ENCODE measurements at regions not wholly inside any gene's neighbourhood (a gene's known extent, or its start where the extent isn't known, plus 50 kb on each side); places are given as distances from the start of the nearest gene placed in this dataset.

- Histone ChIP-seq H3K9me3 (no peaks in the 10 kb centered on the region), H3K4me1 (no peaks in the 10 kb centered on the region), H3K27ac (no peak overlapping the region), H3K36me3 (replicated peaks in 1 of 2; ENCODE audit: insufficient read depth in 1 of 2, low read depth in 2 of 2) (no peaks in the 10 kb centered on the region), H3K27me3 (no peaks in the 10 kb centered on the region), H3K4me3 (no peak overlapping the region)
- intact Hi-C loops (cut with DNase I), result no loop called here
- WGBS, 2 donors, result 69 to 72% methylated on average over 2 of the region's 2 CpGs
- DNase-seq (no peak), ATAC-seq (no peak)
- TF ChIP-seq POLR2A (IDR thresholded peaks at IDR 0.05), result no peak
- TF ChIP-seq, protein P1, sequence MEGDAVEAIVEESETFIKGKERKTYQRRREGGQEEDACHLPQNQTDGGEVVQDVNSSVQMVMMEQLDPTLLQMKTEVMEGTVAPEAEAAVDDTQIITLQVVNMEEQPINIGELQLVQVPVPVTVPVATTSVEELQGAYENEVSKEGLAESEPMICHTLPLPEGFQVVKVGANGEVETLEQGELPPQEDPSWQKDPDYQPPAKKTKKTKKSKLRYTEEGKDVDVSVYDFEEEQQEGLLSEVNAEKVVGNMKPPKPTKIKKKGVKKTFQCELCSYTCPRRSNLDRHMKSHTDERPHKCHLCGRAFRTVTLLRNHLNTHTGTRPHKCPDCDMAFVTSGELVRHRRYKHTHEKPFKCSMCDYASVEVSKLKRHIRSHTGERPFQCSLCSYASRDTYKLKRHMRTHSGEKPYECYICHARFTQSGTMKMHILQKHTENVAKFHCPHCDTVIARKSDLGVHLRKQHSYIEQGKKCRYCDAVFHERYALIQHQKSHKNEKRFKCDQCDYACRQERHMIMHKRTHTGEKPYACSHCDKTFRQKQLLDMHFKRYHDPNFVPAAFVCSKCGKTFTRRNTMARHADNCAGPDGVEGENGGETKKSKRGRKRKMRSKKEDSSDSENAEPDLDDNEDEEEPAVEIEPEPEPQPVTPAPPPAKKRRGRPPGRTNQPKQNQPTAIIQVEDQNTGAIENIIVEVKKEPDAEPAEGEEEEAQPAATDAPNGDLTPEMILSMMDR (IDR thresholded peaks at IDR 0.05), result no peak
These were observed 471.0 kb downstream of the ZPLD1 start for GRCh38 chr3:102905811-102906210.

GRCh38 chr3:102906818-102907217 is 472.0 kb downstream of the ZPLD1 start:
- TF ChIP-seq, protein P1 (IDR thresholded peaks at IDR 0.05), result no peak
- no peak for TF ChIP-seq POLR2A (IDR thresholded peaks at IDR 0.05)
- H3K27me3 ChIP-seq, result no peaks in the 10 kb centered on the region
- H3K27ac ChIP-seq, result no peak overlapping the region
- H3K9me3 ChIP-seq, result no peaks in the 10 kb centered on the region
- no peaks in the 10 kb centered on the region for H3K36me3 ChIP-seq (replicated peaks in 1 of 2; ENCODE audit: insufficient read depth in 1 of 2, low read depth in 2 of 2)
- DNase-seq, result no peak
- ATAC-seq, result no peak
- H3K4me1 ChIP-seq, result no peaks in the 10 kb centered on the region
- no peak overlapping the region for H3K4me3 ChIP-seq
- intact Hi-C loops (cut with DNase I), result no loop called here
- 50 to 52% methylated on average over 1 of the region's 1 CpG for WGBS, 2 donors

DNA sequence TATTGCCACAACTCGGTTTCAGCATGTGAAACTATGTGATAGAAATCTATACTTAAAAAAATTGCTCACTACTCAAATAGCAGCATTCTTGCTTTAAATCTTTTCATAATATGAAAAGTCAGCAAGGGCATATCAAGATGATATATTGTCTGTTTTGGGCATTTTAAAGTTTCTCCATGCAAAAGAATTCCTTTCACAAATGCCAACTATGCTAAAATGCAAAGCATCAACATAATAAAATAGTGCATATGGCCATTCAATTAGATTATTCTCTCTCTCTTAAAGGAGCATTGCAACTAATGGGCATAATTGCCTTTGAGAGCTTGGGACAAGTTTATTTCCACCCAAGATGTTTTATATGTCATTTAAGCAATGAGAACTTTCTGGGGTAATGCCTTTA is 475.1 kb downstream of the ZPLD1 start:
- WGBS, 2 donors, result 26 to 33% methylated on average over 1 of the region's 1 CpG
- Histone ChIP-seq H3K36me3 (replicated peaks in 1 of 2; ENCODE audit: insufficient read depth in 1 of 2, low read depth in 2 of 2) (no peaks in the 10 kb centered on the region), H3K4me1 (no peaks in the 10 kb centered on the region), H3K27ac (no peak overlapping the region), H3K9me3 (no peaks in the 10 kb centered on the region), H3K4me3 (no peak overlapping the region), H3K27me3 (no peaks in the 10 kb centered on the region)
- DNase-seq (no peak), ATAC-seq (no peak)
- intact Hi-C loops (cut with DNase I), result no loop called here
- TF ChIP-seq, protein P1 (IDR thresholded peaks at IDR 0.05), result no peak
- TF ChIP-seq POLR2A (IDR thresholded peaks at IDR 0.05), result no peak

GRCh38 chr3:102916532-102916931 is 481.7 kb downstream of the ZPLD1 start:
- DNase-seq (no peak), ATAC-seq (no peak)
- TF ChIP-seq, protein P1 (IDR thresholded peaks at IDR 0.05), result no peak
- TF ChIP-seq POLR2A (IDR thresholded peaks at IDR 0.05), result no peak
- Histone ChIP-seq H3K36me3 (replicated peaks in 1 of 2; ENCODE audit: insufficient read depth in 1 of 2, low read depth in 2 of 2) (no peaks in the 10 kb centered on the region), H3K4me3 (no peak overlapping the region), H3K27ac (no peak overlapping the region), H3K4me1 (no peaks in the 10 kb centered on the region), H3K9me3 (peaks cover 0 to 11% (median 0%) of the 10 kb centered on the region in 3 donors), H3K27me3 (no peaks in the 10 kb centered on the region)
- intact Hi-C loops (cut with DNase I), result no loop called here
- WGBS, 2 donors, result 48 to 52% methylated on average over 2 of the region's 2 CpGs

DNA sequence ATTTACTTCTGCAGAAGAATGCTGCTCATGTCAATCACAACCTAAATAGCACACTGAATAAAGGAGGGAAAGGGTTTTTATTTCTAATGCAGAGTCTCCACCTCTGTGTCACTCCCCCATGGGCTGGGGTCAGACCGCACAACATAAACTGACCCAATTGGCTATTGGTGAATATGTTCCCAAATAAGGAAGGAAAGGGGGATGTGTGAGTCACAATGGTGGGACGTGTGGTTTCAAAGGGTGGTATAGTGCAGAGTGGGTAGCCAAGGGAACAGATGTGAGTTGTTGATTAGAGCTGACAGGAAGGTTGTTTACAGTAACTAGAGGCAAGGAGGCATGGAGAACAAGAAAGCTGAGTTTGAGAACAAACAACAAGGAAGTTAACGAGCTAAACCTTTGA is 491.8 kb downstream of the ZPLD1 start:
- no peak for DNase-seq
- no peaks in the 10 kb centered on the region for H3K27me3 ChIP-seq
- TF ChIP-seq, protein P1 (IDR thresholded peaks at IDR 0.05), result no peak
- TF ChIP-seq POLR2A (IDR thresholded peaks at IDR 0.05), result no peak
- ATAC-seq, result no peak
- intact Hi-C loops (cut with DNase I), result no loop called here
- peaks cover 0 to 7% (median 0%) of the 10 kb centered on the region in 3 donors for H3K9me3 ChIP-seq
- no peaks in the 10 kb centered on the region for H3K4me1 ChIP-seq
- H3K27ac ChIP-seq, result no peak overlapping the region
- 51 to 66% methylated on average over 3 of the region's 3 CpGs for WGBS, 2 donors
- H3K4me3 ChIP-seq, result no peak overlapping the region
- no peaks in the 10 kb centered on the region for H3K36me3 ChIP-seq (replicated peaks in 1 of 2; ENCODE audit: insufficient read depth in 1 of 2, low read depth in 2 of 2)

Measured in body of pancreas (tissue), 4 donors.